SW480 (cell line): ENCODE measurements at regions not wholly inside any gene's neighbourhood (a gene's known extent, or its start where the extent isn't known, plus 50 kb on each side); places are given as distances from the start of the nearest gene placed in this dataset.

ENCODE experiments used
- DNase-seq: peaks from one replicate; pipeline ENCODE4 v3.0.0-alpha.2; 2016; ENCODE audit warnings: low spot score

DNA sequence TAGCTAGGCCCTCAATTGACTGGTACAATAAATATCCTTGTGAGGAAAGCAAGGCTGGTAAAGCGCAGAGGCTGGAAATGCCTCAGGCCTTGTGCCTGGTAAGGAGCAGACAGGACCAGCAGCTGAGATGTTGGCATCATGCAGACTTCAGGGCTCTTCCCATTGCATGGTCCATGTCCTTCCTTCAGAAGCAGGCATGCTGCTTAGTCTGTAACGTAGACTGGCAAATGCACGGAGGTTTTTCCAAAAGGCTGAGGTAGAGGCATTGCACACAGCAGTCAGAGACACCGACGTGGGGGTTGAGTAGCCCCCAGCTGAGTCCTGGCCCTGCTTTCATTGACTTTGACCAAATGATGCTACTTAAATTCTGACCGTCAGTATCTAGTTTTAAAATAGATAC is 87.1 kb downstream of the ADRB2 start:
- no peak for DNase-seq

DNA sequence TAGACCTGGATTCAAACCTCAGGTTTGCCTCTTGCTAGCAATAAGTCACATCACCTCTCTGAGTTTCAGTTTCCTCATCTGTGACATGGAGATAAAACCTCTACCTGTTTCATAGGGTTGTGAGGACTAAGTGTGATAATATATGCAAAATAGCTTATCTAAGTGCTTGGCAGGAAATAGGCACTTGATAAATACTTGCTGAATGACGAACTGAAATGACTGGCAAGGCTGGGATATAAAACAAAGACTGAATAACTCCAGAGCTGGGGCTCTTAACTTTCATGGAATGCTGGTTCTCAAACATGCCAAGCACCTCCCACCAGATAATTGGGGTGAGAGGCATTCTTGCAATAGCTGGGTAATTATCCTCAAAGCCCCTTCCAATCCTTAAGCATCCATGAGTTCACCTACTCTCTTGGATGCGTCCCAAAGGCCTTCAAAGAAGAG is 87.6 kb downstream of the ADRB2 start:
- peak; percentile 78 for DNase-seq

DNA sequence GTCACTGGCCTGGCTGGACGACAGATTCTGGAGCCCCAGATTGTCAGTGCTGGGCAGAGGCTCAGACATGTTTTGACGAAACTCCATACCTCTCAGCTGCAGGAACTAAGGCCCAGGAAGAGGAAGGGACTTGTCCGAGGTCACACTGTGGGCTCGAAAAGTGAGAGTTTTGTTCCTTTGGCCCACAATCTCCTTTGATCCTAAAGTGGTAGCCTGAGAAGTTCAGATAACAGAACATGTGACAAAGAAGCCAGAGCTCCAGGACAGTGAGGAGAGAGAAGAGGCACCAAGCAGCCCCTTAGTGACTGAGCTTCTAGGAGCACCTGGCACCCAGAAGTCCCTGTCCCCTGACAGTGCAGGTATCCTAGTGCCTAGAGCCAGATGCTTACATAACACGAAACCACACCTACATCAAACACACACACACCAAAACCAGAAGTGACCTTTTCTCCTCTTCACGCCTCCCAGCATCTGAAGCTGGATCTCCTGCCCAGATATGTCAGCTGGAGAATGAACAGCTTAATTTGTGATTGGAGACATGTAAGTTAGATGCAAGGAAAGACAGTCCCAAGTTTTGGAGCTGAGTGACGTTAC is 88.9 kb downstream of the ADRB2 start:
- peak; percentile 54 for DNase-seq

DNA sequence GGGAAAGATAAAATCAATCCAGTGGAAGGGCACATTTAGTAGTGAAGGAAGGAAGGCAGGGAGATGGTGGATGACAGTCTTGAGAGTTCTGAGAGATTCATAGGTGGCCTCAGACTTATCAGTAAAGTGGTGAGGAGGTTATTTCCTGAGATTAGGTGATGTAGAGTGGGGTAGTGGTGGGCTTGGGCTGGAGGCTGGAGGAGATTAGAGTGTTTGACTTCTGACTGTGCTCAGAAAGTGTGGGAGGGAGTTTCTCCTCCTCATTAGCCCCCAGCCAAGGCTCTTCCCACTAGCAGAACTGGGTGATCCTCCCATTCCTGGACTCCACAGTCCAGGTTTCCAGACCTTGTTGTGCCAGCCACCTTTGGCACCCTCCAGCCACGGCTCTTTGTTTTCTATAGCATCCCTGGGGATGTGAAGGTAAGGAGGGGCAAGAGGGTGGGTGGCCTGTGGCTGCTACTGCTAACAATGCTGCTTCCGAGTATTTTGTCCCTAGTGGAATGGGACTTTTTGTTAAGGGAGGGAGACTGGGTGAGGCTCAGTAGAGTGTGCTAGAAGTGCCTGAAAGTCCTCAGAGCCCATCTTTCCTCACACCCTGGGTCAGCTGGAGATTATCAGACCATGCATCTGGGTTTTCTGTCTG is 94.4 kb downstream of the ADRB2 start:
- no peak for DNase-seq

DNA sequence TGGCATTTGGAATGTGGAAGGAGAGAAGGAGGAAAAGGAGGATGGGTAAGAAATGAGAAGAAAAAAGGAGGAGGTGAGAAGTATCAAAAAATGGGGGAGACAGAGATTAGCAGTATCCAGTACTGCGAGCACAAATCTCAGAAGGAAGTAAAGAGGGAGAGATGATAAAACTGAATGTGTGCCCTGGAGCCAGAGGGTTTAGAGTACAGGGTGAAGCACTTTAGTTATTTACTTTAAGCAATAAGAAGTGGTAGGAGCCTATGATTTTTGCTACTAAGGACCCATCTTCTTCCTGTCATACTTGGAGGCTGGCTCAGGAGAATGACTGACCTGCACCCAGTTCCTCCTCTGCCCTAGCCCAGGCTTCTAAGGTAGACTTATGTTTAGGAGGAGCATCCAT is 94.9 kb downstream of the ADRB2 start:
- DNase-seq = no peak

DNA sequence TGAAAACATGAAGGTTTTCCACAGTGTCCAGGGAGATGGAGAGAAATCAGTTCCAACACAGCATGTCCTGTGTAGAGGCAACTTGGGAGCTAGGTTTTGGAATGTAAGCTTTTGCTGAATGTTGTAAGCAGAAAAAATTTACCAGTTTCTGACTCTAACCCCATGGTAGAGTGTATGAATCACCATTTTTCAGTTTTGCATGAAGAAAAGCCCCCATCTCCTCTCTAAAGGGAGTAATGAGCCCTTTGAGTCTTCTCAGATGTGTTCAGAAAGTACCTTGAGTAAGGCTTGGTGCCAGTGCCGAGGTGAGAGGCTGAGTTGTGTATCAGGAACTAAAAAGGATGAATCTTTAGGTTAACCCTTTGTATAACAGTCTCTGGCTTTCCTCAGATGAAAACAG is 96.2 kb downstream of the ADRB2 start:
- DNase-seq = no peak

DNA sequence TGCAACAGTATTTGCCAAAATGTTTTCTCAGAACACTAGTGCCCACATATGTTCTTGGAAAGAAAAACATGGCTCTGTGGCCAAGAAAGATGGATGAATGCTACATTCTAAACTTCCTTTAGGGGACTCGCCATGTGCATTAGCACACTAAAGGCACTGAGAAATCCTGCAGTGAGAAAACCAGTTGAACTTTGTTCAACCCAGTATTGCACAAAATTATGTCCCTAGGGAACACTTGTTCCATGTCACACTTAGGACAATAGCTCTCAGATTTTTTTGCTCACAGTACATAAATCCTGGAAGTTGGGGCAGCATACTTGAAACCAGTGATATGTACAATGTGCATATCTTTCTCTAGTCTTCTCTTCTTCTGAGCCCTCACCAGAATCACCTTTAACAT is 96.6 kb downstream of the ADRB2 start:
- DNase-seq = no peak

DNA sequence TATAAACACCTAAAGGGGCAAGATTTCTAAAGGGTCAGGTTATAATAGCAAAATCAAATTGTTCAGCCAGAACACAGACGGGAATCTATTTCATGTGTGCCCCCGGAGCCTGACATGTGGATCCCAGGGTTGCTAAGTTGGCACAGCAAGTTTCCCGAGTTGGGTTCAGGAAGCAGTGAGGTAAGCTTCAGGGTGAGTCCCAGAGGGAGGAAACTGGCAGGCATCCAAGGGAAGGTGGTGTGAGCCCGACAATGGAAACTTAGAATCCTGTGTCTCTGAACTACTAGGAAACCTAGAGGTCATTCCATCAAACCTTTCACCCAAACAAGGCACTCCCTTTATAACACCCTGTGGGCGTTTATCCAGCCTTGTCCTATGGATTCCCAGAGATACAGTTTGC is 98.4 kb downstream of the ADRB2 start:
- DNase-seq = no peak

DNA sequence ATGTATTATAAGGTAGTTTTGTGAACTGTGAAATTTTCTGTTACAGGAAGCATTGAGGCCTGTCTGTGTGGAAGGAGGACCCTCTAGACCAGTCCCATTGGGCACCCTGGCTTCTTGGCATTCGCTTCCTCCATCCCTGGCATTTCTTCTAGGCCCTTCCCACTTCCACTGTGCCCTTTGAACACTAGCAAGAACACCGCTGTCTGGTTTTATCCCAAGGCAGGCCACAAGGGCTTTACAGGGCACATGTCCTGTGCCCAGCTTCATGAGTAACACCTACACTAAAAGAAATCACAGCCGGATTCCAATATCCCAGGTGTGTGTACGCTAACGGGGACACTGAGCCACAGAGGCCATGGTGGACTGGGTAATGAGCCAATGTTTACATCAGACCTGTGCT is 99.8 kb downstream of the ADRB2 start:
- DNase-seq = no peak

DNA sequence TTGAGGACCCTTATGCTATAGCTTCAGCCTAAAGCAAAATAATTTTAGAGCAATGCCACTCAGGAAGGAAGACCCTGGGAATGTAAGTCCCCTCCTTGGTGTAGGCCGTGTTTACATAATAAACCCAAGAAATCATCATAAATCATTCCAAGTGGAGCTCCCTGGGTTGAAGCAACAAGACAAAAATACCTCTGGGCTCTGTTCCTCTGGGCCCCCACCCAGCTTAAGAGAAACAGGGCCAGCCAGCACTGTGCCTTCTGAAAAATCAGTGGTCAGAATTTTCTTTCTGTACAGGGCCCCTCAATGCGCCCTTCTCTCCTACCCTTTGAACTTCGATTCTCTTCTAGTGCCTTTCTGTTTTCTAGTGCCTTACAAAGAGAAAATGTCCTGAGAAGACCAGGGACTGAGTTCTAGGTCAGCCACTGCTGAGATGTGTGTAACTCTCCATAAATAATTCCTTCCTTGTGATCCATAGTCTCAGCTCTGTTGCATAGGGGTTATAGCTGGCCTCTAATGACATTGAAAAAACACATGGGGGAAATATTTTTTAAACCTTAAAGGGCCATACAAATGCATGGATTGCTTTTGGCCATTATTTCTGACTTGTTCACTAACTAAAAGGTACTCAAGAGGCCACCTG is 101.0 kb downstream of the ADRB2 start:
- DNase-seq = no peak

DNA sequence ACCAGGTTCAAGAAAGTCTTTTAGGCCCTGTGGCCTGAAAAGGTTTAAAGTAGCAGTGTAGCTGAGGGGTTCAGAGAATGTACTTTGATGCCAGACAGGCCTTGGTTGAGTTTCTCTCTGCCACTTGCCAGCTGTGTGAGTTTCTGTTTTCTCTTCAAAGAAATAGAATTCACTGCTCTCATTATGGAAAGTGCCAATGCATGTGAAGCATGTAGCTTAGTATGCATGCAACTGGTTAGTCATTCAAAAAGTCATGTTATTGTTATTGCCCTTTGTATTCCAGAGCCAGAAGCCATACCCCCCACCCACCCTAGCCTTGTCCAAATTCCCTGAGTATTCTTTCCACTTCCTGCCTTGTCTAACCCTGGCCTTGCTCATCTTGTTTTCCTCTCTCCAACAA is 101.7 kb downstream of the ADRB2 start:
- no peak for DNase-seq

DNA sequence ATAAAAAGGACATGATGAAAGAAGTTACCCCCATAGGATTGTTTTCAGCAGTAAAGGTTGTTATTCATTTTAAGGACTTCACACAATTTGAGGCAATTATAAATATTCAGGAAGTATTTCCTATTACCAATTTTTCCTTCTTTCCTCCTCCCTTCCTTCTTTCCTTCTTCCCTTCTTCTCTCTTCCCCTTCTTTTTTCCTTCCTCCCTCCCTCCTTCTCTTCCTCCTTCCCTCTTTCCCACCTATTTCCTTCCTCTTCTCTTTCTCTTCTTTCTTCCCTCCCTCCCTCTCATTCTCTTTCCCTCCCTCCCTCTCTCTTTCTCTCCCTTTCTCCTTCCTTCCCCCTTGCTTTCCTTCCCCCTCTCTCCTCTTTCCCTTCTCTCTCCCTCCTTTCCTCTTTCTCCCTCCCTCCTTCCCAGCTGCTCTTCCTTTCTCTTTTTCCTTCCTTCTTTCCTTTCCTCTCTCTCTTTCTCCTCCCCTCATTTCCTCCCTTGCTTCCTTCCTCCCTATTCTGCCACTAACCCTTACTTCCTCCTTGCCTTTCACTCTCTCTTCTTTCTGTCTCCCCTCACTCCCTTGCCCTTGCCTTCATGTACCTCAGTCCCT is 105.1 kb downstream of the ADRB2 start:
- DNase-seq = no peak

DNA sequence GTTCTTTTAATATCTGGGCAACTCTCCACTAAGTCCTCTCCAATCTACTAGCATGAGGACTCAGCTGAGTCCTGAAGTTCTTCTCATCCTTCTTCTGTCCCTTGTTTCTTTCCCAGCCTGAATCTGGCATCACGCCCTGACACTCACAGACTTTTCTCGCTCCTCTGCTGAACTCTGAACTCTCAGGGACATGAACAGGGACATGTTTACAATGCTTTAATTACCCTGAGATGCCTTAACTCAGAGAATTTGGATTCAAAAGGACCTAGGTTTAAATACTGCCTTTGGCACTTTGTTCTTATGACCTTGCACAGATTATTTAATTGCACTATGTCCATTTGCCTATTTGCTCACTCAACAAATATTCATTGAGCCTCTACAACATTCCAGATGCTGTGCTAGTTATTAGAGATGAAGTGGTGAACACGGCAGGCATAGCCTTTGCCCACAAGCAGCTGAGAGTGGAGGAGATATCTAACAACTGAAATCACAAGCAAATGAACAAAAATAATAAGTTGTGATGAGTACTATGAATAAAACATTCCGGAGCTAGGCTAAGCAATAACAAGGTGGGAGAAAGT is 106.0 kb downstream of the ADRB2 start:
- DNase-seq = no peak

DNA sequence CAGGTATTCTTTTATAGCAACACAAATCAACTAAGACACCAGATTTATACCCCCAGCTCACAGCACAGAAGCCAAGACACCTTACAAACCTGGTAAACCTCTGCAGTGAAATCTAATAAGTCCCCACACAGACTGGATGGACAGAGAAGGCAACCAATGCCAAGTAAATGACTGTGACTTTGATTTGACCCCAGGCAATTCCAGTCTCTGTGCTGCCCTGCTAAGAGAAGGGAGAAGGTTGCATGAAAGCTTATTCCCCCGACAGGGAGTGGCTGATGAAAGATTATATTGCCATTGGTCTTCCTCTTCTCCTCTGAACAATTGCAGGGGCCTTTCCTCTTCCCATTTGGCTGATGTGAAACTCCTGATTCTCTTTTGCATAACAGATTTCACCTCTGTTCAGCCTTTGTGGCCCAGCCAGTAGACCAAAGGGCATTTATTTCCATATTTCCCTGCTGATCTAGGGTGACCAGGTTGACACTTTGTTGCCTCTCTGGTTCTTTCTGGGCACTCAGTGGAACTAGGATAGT is 107.6 kb downstream of the ADRB2 start:
- no peak for DNase-seq

DNA sequence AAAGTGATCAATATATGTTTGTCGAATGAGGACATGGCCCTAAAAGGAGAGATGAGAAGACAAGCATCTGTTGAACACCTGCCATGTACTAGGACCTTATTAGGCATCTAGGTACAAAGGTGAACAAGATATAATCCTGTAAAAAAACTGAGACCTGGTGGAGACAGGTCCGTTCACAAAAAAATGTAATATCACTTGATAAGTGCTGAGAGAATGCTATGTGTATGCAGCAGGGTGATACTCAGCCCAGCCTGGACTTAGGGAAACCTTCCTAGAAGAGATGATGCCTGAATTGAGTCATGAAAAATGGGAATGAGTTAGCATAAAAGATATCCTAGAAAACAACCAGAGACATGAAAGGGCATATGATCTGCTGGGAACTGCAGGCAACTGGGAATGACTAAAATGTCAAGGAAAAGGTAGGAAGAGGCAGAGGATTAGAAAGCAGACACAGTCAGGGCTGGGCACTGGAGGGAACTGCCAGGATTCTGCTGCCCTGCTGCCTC is 108.5 kb downstream of the ADRB2 start:
- DNase-seq = no peak

DNA sequence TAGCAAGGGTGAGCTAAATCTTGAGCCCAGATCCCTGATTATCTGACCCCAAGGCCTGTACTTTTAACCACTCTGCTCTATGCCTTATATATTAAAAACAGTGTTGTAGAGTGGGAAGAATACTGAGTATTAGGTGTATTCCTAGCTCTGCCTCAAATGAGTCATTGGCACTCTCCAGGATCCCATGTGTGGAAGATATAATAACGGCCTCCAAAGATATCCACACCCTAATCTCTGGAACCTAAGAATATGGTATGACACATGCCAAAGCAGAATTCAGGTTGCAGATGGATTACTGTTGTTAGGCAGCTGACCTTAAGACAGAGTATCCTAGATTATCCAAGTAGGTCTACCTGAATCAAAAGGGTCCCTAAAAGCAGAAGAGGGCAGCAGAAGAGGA is 110.8 kb downstream of the ADRB2 start:
- DNase-seq = no peak

DNA sequence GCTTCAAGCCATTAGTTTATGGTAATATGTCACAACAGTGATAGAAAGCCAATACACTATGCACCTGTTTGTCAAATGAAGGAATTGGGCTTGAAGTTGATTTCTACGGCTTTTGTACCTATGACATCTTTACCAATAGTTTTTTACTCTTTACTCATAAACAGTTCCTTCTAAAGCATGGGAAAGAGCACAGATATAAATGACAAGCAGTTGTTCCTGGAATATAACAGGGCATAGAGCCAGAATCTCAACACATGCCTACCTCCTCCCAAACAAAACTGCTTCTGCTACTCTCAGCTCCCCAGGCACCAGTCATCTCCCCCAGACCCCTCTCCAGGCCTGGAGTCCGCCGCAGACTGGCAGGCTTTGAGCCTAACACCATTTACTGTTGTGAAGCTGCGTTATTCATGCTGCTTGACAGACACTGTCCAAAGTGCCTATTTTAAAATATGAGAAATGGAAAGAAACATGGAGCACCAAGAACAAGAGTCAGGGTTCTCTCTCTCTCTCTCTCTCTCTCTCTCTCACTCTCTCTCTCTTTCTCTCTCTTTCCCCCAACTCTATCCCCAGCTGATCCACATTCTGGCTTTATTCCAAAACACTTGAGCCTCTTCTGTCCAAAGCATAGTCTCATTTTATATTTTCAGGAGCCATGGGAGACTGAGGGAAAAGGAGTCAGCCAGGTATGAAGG is 111.6 kb downstream of the ADRB2 start:
- DNase-seq = no peak

DNA sequence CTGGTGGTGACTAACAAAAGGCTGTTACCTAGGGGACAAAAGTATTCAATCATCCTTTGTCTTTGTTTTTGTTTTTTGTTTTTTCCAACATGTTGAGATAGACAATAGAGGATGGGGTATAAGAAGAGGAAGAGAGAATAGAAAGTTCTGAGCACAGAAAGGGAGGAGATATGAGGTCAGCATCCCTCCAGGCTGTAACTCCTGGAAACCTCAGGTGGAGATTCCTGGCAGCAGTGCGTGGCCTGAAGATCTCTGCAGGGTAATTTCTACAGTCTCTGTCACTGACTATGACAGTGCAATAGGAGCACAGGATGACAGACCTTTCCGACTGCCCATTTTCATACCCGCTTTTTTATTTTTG is 112.1 kb downstream of the ADRB2 start:
- DNase-seq = no peak

DNA sequence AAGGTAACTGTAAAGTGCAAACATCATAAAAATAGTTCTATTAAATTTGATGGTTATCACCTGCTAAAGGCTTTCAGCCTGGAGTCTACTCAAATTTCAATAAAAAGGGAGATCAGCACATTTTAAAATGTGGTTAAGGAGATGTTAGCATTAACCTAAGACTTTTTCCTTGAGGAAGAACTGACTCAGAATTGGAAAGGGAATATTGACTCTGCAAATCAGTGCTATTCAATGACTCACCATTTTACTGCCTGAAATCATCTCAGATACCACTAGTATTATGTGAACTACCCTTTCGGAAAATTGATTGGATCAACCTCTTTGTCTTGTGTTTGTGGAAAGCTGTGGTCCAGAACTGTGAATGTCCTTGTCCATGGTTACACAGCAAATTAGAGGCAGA is 113.3 kb downstream of the ADRB2 start:
- DNase-seq = no peak

DNA sequence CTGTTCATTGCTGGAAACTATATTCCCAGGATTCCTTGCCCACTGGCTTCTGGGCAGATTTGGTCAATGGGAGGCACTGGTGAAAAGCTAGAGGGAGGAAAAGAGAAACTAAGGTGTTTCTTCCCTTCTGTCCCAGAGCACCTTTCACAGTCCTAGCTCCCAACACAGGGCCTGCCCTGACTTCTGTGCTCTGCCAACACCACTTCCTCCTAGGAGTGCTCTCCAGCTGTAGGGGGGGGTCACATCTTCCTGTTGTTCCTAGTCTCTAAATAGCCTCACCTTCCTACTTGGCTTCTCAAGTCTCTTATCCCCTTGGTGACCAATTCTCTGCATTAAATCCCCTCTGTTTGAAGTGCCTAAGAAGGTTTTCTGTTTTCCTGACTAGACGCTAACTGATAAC is 115.4 kb downstream of the ADRB2 start:
- no peak for DNase-seq

DNA sequence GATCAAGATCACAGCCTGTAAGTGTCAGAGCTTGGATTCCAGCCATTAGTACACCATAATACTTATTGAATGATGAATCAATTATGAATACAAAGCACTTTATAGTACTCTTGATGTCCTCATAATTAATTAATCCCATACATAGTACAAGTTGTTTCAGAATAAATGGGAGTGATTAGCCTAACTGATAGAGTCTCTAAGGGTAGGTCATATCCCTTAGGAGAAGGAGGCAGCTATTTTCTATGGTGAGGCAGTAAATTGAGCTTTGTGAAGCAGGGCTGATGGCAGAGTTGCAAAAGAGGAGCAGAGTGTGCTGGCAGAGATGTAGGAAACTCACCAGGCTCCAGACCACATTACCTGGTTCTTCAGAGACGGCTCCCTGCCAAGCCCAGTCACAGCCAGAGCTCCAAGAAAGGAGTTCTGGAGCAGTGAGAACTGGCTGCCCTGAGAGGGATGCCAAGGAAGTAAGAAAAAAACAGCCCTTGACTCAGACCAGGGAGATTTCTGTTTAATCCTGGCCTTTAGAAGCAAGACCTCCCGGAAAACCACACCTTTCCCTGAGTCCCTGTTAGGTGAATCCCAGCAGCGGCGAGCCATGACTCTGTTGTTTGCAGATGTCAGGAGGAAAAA is 112.9 kb downstream of the SH3TC2 start:
- DNase-seq = no peak

DNA sequence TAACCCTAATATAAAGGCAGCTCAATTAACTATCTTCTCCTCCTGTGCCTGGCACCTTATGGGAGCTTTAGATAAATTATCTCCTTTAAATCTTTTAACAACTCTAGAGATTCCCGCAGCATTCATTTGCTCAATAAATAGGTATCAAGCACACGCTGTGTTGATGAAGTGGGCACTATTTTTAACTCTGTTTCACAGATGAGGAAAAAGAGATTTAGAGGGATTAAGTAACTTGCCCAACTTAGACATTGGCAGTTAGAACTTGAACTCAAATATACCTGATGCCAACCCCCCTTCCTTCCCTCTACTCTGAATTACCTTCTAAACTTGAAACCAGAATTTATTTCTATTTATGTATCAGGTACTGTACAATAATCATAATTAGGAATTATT is 112.4 kb downstream of the SH3TC2 start:
- no peak for DNase-seq
